GM12891 (cell line): ENCODE measurements at regions not wholly inside any gene's neighbourhood (a gene's known extent, or its start where the extent isn't known, plus 50 kb on each side); places are given as distances from the start of the nearest gene placed in this dataset.

Experiments used
- POLR2A ChIP-seq: IDR thresholded peaks from 2 replicates; pipeline ENCODE4 v1.6.1; 2011; ENCODE audit warnings: low read depth, low read length, control low read depth
- POLR2AphosphoS5 ChIP-seq: IDR thresholded peaks from 2 replicates; pipeline ENCODE4 v1.6.1; 2011; ENCODE audit warnings: low read depth, low read length, control low read depth
- SPI1 ChIP-seq: IDR thresholded peaks from 2 replicates; pipeline ENCODE4 v1.6.1; 2011; ENCODE audit warnings: low read depth, low read length, control low read depth
- TAF1 ChIP-seq: IDR thresholded peaks from 2 replicates; pipeline ENCODE4 v1.6.1; 2011; ENCODE audit warnings: low read depth, low read length, control low read depth

DNA sequence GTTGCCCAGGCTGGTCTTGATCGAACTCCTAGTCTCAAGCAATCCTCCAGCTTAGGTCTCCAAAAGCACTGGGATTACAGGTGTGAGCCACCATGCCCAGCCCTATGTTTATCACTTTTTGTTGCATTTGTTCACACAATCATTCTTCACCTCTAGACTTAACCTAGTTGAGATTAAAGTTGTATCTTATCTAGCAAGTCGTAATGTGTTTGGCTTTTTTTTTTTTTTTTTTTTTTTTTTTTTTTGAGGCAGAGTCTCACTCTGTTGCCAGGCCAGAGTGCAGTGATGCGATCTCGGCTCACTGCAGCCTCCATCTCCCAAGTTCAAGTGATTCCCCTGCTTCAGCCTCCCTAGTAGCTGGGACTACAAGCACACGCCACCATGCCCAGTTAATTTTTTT is 90.2 kb upstream of the C9orf72 start:
- TF ChIP-seq POLR2AphosphoS5 (no peak), POLR2A (no peak), SPI1 (no peak), TAF1 (no peak)
